GM21619 (cell line): ENCODE measurements at regions not wholly inside any gene's neighbourhood (a gene's known extent, or its start where the extent isn't known, plus 50 kb on each side); places are given as distances from the start of the nearest gene placed in this dataset.
"Not testable (repeated sequence)": the region's sequence is repeated elsewhere in the genome, so short reads cannot be mapped to it uniquely, and the experiment has no call there.

Experiments used
- ATAC-seq: cut with Tn5 transposase; IDR thresholded peaks from one replicate; pipeline ENCODE4 v1.9.1; 2021; ENCODE audit not compliant: unreplicated experiment

DNA sequence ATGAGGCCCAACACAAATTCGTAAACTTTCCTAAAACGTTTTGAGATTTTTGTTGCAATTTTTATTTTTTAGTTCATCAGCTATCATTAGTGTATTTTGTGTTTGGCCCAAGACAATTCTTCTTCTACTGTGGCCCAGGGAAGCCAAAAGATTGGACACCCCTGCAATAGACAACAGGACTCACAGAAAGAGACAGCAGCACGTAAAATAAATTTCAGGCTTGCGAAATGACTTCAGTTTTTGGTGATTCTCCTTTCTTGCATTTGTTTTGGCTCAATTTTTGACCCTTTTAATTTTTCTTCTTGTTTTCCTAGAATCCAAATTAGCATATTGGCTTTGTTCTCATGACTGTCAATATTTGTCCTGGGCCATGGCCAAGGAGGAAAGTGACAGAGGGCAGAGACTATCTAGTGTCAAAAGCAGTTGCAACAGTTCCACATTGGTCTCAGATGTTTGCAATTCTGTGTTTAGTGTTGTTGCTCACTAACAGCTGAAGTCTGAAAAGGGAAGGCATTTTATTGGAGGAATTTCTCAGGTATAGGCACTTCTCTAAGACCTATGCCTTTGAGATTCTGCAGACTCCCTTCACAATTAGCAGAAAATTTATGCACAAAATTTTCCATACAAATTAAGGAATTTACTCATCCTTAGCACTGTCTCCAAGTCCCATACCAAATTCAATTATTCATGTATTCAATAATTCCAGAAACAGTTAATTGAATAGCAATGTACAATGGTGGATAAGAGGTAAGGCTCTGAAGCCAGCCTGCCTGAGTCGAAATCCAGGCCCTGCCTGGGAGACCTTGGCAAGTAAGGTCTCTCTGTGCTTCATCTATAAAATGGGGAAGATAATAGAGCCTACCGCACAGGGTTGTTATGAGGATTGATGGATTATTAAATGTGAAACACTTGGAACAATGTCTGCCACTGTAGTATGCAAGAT is 160.9 kb upstream of the IVNS1ABP start:
- no peak for ATAC-seq

DNA sequence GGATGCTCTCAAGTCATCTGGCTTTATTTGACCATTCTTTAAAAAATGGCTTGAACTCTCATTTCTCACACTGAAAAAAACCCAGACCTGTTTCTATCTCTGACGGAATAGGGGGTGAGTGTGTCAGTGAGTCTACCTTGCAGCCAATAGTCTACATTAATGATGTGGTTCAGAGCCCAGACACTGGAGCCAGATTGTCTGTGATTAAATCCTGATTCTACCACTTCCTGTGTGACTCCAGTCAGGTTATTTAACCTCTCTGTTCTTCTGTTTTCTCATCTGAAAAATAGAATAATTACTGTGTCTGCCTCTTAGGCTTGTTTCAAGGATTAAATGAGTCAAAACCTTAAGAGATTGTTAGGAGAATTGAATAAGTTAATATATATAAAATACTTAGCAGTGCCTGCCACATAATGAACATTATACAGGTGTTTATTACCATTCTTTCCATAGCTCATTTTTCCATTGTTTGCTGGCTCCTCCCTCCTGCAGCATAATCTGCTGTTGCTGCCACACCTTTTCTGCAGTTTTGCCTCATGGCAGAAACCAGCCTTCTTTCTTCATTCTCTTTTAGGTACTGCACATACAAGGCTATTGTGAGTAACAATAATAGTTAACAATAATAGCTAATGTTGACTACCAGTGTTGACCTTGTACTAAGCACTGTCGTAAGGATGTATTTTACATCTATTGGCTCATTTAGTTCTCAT is 157.6 kb upstream of the IVNS1ABP start:
- no peak for ATAC-seq

DNA sequence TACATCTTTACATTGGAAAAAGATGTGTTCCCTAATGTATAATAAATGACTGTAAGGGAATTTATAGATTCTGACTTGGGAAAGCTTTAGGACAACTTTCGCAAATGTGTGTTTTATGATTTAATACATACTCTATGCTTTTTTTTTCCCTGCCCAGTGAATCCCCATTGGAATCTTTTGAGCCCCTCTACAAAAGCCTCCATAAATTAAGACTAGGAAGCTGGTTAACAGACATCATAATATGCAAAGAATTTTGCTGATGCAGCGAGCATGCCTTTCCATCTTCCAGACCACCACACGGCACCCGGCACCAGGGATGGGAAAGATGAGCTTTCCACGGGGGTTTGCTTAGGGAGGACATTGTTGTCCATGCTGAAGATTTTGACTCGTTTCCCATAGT is 156.1 kb upstream of the IVNS1ABP start:
- no peak for ATAC-seq

DNA sequence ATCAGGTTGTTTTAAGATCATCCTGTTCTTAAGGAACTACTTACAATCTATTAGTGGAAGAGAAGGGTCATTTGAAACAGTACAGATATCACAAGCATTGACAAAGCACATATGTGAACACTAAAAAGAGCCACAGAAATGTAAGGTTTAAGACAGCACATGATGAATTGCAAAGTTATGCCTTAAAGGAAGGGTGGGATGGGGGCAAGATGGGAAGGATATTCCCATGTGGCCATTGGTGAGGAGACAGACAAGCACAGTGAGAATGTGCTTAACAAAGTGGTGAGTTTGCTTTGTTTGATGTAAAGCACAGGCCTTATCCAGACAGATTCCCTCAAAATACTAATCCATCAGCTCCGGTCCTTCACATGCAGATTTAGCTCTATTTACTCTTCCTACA is 151.6 kb upstream of the IVNS1ABP start:
- ATAC-seq = no peak

DNA sequence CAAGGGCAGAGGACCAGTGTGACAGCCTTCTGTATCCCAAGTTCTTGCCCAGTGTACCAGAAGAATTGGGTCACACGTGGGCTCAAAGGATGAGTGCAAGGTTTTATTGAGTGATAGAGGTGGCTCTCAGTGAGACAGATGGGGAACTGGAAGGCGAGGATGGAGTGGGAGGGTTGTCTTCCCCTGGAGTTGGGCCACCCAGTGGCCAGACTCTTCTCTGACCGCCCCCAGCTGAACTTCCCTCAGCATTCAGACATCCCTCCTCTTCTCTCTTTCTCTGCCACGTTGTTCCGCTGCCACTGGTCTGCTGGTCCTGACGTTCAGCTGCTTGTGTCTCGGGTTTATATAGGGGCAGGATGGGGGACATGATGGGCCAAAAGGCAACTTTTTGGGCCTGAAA is 150.1 kb upstream of the IVNS1ABP start:
- no peak for ATAC-seq

DNA sequence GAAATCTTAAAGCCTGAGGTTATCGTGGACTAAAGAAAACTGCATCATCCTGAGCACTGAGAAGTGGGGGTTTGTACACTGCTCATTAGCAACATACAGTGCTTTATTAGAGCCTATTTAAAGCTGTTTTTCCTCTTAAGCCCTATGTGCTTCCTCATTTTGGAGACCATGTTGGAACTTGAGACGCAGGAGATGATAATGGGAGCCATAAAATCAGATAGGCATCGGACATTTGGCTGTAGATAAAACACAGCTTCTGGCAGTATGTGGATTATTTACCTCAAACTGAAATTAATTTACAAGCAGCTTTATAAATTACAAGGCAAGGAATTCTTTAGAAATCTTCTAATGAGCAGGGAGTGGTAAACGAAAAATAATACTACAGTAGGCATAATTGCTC is 147.7 kb upstream of the IVNS1ABP start:
- ATAC-seq = no peak

DNA sequence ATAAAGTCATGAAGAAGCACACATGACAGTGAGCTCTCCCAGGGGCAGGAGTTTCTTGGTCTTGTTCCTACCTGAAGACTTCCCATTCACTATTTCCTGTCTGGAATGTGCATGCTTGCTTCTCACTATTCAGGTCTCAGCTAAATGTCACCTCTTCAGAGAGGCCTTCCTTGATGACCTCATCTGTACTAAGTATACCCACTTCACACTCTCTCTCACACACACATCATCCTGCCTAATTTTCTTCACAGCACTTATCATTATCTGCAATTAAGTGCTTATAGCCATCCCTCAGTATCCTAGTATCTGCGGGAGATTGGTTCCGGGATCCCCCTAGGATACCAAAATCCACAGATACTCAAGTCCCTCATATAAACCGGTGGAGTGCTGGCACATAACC is 146.4 kb upstream of the IVNS1ABP start:
- ATAC-seq = no peak

DNA sequence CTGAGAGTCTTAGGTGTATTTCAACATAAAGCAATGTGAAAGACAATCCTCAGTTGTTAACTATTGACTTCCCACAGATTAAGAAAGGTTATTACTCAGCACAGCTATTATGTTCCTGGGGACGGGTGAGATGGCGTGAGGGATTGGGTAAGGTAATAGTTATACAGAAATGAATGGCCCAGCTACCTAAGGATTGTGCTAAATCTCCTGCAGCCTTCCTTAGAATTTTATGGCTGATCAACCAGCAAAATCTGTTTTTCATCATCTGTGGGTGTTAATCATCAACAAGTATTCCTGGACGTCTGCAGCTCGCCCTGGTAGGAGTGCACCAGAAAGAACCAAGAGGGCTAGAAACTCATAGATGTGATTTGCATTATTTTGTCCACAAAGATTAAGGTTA is 146.0 kb upstream of the IVNS1ABP start:
- no peak for ATAC-seq

DNA sequence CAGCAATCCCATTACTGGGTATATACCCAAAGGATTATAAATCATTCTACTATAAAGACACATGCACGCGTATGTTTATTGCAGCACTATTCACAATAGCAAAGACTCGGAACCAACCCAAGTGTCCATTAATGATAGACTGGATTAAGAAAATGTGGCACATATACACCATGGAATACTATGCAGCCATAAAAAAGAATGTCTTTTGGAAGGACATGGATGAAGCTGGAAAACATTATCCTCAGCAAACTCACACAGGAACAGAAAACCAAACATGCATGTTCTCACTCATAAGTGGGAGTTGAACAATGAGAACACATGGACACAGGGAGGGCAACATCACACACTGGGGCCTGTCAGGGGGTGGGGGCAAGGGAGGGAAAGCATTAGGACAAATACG is 143.7 kb upstream of the IVNS1ABP start:
- ATAC-seq = not testable (repeated sequence)

DNA sequence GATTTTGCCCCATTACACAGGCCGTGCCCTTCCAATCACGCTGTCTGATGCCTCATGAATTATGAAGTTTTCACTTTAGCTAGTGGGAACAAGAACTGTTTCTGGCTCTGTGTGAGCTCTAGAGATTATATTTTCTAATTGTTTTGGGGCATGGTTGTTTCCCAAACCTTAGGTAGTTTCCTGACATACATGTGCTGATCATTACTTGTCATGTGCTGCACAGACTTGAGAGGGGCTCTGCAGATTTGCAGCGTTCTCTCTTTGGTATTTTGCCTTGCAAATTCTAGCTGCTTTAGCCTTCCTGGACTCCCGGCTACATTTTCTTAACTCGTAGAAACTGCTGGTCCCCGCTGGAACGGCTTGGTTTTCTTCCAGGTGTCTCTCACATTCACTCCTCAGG is 142.1 kb upstream of the IVNS1ABP start:
- no peak for ATAC-seq

DNA sequence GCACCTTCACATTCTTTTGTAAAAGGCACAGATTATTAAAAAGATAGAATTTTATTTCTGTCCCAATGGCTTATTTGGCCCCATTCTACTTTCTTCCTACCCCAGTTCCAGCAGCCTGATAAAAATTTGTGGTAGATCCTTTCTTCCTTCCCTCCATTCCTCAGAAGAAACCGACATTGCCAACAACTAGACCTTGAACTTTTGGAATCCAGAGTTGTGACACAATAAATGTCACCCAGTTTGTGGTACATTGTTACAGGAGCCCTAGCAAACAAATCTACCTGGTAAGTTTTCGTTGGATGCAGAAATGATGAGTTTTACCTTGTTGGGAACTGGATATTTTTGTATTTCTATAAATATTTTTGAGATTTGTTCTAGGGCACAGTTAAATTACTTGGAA is 141.6 kb upstream of the IVNS1ABP start:
- no peak for ATAC-seq

DNA sequence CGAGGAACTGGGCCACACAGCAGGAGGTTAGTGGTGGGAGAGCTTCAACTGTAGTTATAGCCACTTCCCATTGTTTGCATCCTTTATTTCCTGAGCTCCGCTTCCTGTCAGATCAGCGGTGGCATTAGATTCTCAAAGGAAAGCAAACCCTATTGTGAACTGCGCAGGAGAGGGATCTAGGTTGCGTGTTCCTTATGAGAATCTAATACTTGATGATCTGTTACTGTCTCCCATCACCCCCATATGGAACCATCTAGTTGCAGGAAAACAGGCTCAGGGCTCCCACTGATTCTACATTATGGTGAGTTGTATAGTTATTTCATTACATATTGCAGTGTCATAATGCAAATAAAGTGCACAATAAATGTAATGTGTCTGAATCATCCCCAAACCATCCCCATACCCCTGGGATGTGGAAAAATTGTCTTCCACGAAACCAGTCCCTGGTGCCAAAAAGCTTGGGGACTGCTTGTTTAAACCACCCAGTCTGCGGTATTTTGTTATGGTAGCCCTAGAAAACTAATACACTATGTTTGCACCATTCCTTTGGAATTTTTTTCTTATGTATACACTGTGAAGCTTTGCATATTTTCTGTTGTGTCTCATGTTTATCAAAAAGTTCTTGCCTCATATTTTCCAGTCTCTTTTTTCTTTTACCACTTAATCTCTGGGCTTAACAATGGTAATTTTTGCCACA is 136.6 kb upstream of the IVNS1ABP start:
- ATAC-seq = no peak

DNA sequence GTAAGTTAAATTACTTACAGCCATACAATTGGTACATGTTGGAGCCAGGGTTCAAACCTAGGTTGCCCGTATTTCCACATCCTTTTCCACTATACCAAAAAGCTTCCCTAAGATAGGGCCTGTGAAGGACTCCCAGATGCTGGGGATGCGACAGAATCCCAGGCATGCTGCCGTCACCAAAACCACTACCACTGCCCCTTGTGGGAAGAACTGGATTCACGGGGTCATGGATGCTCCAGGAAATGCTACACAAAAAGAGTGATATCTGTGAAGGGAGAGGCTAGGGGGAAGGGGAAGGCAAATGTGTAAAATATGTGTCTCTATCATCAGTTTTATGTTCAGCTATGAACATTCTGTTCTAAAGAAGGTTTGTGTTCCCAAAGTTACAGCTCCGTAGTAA is 133.9 kb upstream of the IVNS1ABP start:
- no peak for ATAC-seq

DNA sequence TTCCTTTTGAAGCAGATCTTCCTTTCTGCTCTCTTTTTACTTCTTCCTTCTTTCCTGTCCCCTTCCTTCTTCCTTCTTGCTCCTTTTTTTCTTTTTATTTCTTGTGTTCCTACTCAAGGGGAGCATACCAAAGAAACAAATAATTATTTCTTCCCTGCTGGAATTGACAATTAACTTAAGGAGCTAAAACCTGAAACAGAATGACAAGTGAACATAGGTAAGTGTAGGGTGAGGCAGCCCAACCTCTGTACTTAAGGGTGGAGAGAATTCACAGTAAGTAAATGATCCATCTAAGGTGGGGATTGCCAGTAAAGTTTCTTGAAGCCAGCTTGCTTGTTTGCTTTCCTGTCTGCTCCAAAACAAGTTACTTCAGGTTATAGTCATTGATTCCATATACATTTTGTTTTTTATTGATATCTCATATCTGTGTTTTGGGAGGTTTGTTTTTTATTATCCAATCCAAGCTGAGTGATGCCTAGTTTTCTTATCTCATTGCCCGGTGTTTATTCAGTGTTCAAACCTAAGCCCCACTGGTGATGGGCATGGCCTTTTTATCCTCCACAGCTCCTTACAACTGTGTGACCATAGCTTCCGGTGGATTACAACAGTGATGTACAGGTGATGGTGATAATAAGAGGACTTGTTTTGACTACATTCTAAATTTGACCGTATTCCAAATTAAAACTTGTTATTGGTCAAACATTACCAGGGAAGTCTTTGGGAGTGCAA is 133.2 kb upstream of the IVNS1ABP start:
- ATAC-seq = no peak

DNA sequence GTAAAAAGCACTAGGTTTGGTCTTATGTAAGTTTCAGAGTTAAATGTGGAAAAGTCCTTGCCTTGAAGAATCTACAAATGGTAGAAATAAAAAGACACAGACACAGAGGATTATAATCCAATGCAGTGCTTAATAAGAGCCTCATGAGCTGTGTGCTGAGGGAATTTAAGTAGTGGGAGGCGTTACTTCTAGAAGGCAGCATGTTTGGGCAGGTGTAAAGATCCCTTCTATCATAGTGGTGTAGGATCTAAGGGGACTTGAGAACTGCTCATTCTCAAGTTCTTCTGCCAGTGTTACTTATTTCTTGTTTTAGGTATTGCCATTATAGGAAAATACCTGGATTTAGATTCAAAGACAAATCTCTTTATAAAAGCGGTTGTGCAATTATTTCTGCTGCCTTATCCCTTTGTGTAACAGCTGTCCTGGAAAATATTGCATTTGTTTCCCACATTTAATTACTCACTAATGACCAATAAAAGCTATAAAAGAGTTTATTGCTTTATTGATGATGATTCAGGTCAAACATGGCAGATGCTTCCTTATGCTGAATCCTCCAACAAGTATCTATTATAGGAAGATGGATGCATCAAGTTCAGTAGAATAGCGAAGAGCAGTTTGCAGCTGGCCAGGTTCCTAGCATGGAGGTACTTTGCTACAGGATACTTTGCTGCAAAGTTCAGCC is 132.5 kb upstream of the IVNS1ABP start:
- no peak for ATAC-seq

DNA sequence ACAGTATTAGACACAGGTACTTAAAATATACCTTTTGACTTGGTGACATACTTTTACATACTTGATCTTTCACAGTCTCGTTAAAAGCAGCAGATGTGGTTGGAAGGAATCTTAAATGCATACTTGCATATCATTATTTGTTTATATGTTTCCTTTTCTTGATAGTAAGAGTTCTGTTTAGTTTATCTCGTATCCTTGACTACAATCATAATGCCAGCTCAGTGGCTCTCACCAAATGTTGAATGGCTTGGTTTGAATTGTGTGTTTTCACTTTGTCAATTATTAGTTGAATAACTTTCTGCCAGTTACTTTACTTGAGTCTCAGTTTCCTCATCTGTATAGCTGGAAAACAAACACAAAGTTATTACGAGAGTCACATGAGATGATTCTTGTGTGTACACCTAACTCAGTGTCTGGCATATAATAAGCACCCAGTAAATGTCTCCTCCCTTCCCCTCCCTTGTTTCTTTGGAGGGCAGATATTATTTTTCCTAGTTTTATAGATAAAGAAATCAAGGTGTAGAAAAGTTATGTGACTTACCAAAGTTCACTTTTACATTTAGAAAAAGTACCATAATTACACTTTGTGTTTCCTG is 131.6 kb upstream of the IVNS1ABP start:
- no peak for ATAC-seq

DNA sequence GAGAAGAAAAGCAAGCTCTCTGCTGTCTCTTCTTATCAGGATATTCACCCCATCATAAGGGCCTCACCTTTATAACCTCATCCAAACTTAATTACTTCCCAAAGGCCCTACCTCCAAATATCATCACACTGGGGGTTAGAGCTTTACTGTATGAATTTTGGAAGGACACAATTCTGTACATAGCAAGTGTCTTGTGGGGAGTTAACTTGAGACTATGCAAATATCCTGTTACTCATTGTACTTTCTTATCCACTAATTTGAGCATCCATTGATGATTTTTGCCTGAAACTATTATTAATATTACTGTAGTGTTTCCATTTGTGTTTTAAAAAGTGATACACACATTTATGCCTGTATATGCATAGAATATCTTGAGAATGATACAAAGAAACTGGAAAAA is 129.1 kb upstream of the IVNS1ABP start:
- no peak for ATAC-seq

DNA sequence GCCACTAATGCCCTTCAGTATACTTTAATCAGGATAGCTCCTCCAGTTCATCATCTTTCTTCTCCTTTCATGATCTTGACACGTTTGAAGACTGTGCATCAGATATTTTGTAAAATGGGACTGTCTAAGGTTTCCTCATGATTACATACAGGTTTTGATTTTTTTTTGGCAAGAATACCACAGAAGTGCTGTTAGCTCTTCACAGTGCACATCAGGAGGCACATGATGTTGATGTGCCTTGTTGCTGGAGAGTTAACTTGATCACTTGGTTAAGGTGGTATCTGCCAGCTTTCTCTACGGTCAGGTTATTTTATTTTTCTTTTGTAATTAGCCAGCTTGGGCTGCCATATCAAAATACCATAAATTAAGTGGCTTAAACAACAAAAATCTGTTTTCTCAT is 128.6 kb upstream of the IVNS1ABP start:
- ATAC-seq = no peak

DNA sequence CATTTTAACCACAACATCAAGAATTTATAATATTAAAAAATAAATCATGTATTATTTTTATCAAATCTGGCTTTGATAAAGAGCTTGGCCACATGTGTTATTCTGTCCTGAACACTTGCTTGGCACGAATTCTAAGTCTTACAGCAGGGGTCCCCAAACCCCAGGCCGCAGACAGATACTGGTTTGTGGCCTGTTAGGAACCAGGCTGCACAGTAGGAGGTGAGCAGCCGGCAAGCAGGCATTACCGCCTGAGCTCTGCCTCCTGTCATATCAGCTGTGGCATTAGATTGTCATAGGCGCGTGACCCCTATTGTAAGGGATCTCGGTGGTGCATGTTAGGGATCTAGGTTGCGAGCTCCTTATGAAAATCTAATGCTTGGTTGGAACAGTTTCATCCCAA is 127.6 kb upstream of the IVNS1ABP start:
- ATAC-seq = no peak

DNA sequence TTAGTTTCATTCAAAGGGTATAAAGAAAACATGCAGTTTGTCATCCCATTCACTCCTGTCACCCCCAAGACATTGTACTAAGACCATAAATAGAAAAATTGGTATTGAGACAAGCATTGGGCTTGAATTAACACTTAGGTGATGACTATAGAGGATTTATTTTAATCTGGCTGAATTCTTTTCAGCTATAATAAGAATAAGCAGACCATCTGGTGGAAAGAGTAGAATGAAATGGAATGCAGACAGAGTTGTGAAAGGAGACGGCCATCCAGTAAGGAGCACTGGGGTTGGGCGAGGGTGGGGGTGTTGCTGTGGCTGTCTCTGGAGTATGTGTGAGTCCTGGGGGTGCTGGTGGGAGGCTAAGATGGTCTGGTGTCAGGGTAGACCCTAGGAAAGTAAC is 125.0 kb upstream of the IVNS1ABP start:
- no peak for ATAC-seq
